Liver (tissue), 3 donors: ENCODE measurements at regions not wholly inside any gene's neighbourhood (a gene's known extent, or its start where the extent isn't known, plus 50 kb on each side); places are given as distances from the start of the nearest gene placed in this dataset.

ENCODE experiments used
- EGR1 ChIP-seq, 2 donors: IDR thresholded peaks; 2 replicates each; pipeline ENCODE4 v1.6.1; 2016 to 2018; ENCODE audit warnings: antibody characterized with exemption in 2 of 2, low read depth in 2 of 2
- TAF1 ChIP-seq: conservative IDR thresholded peaks from 2 replicates; pipeline ENCODE4 v1.6.1; 2016; ENCODE audit warnings: antibody characterized with exemption, mild to moderate bottlenecking
- TF ChIP-seq, protein P1 (sequence below): fragments of 150-350 bp; IDR thresholded peaks from 2 replicates; pipeline ENCODE4 v1.5.1; 2017; ENCODE audit warnings: improper control_type of control experiment, low read depth, low read length; ENCODE audit not compliant: missing input control
- TF ChIP-seq, protein P2 (sequence below): IDR thresholded peaks from 2 replicates; pipeline ENCODE4 v1.6.1; 2016; ENCODE audit warnings: antibody characterized with exemption, mild to moderate bottlenecking
- donor health status: healthy.
- donor health status: healthy.

- TF ChIP-seq, protein P1, sequence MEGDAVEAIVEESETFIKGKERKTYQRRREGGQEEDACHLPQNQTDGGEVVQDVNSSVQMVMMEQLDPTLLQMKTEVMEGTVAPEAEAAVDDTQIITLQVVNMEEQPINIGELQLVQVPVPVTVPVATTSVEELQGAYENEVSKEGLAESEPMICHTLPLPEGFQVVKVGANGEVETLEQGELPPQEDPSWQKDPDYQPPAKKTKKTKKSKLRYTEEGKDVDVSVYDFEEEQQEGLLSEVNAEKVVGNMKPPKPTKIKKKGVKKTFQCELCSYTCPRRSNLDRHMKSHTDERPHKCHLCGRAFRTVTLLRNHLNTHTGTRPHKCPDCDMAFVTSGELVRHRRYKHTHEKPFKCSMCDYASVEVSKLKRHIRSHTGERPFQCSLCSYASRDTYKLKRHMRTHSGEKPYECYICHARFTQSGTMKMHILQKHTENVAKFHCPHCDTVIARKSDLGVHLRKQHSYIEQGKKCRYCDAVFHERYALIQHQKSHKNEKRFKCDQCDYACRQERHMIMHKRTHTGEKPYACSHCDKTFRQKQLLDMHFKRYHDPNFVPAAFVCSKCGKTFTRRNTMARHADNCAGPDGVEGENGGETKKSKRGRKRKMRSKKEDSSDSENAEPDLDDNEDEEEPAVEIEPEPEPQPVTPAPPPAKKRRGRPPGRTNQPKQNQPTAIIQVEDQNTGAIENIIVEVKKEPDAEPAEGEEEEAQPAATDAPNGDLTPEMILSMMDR: no peak
- TF ChIP-seq, protein P2, sequence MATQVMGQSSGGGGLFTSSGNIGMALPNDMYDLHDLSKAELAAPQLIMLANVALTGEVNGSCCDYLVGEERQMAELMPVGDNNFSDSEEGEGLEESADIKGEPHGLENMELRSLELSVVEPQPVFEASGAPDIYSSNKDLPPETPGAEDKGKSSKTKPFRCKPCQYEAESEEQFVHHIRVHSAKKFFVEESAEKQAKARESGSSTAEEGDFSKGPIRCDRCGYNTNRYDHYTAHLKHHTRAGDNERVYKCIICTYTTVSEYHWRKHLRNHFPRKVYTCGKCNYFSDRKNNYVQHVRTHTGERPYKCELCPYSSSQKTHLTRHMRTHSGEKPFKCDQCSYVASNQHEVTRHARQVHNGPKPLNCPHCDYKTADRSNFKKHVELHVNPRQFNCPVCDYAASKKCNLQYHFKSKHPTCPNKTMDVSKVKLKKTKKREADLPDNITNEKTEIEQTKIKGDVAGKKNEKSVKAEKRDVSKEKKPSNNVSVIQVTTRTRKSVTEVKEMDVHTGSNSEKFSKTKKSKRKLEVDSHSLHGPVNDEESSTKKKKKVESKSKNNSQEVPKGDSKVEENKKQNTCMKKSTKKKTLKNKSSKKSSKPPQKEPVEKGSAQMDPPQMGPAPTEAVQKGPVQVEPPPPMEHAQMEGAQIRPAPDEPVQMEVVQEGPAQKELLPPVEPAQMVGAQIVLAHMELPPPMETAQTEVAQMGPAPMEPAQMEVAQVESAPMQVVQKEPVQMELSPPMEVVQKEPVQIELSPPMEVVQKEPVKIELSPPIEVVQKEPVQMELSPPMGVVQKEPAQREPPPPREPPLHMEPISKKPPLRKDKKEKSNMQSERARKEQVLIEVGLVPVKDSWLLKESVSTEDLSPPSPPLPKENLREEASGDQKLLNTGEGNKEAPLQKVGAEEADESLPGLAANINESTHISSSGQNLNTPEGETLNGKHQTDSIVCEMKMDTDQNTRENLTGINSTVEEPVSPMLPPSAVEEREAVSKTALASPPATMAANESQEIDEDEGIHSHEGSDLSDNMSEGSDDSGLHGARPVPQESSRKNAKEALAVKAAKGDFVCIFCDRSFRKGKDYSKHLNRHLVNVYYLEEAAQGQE: no peak
- TF ChIP-seq TAF1 (no peak), EGR1 (IDR thresholded peaks at IDR 0.05; ENCODE audit: low read depth in 2 of 2) (no peak)
These were observed 67.7 kb upstream of the WNT4 start for GRCh38 chr1:22210636-22211035.
